ENCODE measurements at regions not wholly inside any gene's neighbourhood (a gene's known extent, or its start where the extent isn't known, plus 50 kb on each side); places are given as distances from the start of the nearest gene placed in this dataset.

DNA sequence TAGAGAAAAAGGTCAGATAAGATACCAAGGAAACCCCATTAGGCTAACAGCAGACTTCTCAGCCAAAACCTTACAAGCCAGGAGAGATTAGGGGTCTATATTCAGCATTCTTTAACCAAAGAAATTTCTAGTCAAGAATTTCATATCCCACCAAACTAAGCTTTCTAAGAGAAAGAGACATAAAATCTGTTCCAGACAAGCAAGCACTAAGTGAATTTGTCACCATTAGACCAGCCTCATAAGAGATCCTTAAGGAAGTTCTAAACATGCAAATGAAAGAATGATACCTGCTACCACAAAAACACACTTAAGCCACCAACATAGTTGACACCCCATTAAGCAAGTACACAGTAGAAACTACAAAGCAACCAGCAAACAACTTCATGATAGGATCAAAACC lies 276.2 kb downstream of the C11orf87 start:
- H3K4me1 ChIP-seq (replicated peaks; ENCODE audit: insufficient read depth) = no peaks in the 10 kb centered on the region
- peaks cover 2% of the 10 kb centered on the region; the same call in 1 of the 2 replicates for H3K9me2 ChIP-seq (ENCODE audit: insufficient read depth)
- TF ChIP-seq EZH2 (IDR thresholded peaks at IDR 0.05; ENCODE audit: low read depth) = no peak
- TF ChIP-seq, protein P1, sequence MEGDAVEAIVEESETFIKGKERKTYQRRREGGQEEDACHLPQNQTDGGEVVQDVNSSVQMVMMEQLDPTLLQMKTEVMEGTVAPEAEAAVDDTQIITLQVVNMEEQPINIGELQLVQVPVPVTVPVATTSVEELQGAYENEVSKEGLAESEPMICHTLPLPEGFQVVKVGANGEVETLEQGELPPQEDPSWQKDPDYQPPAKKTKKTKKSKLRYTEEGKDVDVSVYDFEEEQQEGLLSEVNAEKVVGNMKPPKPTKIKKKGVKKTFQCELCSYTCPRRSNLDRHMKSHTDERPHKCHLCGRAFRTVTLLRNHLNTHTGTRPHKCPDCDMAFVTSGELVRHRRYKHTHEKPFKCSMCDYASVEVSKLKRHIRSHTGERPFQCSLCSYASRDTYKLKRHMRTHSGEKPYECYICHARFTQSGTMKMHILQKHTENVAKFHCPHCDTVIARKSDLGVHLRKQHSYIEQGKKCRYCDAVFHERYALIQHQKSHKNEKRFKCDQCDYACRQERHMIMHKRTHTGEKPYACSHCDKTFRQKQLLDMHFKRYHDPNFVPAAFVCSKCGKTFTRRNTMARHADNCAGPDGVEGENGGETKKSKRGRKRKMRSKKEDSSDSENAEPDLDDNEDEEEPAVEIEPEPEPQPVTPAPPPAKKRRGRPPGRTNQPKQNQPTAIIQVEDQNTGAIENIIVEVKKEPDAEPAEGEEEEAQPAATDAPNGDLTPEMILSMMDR (conservative IDR thresholded peaks at IDR 0.05) = no peak
- H3K27me3 ChIP-seq (ENCODE audit: insufficient read depth, low read depth) = no peaks in the 10 kb centered on the region
- no peaks in the 10 kb centered on the region for H3F3A ChIP-seq (ENCODE audit: insufficient read depth, low read depth)
- no peak overlapping the region for H3K4me2 ChIP-seq
- H3K4me3 ChIP-seq = no peak overlapping the region
- BruUV-seq (replicated peaks) = no TSS peak
- no peaks in the 10 kb centered on the region for H3K9me3 ChIP-seq (ENCODE audit: insufficient read depth, low read depth)
- ChIA-PET POLR2A (ENCODE audit: unreplicated experiment) (no interaction called here), CTCF (no interaction called here)
- DNase-seq = no peak
- H3K79me2 ChIP-seq (ENCODE audit: low read depth) = no peaks in the 10 kb centered on the region
- no peak overlapping the region for H2AFZ ChIP-seq
- H4K20me1 ChIP-seq (ENCODE audit: insufficient read depth) = no peaks in the 10 kb centered on the region
- H3K36me3 ChIP-seq (ENCODE audit: low read depth) = no peaks in the 10 kb centered on the region
- intact Hi-C loops (cut with micrococcal nuclease; ENCODE audit: unreplicated experiment) = no loop called here
- H3K27ac ChIP-seq = no peak overlapping the region

DNA sequence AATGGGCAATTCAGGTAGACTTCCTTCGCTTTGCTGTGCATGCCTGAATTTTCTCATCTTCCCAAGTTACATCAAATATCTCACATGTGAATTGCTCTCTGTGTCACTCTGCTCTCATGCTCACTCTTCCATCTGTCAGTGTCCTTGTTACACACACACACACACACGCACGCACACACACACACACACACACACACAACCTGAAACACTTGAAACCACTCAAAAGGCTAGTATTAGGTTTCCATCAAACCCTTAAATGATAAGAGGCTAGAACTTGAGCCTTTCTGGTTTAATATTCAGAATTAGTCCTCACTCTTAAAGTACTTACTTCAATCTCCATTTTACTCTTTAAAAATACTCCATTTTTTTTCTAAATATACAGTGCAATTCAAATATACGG lies 282.4 kb downstream of the C11orf87 start:
- no peak for TF ChIP-seq EZH2 (IDR thresholded peaks at IDR 0.05; ENCODE audit: low read depth)
- TF ChIP-seq, protein P1 (conservative IDR thresholded peaks at IDR 0.05) = no peak
- Histone ChIP-seq H3K9me3 (ENCODE audit: insufficient read depth, low read depth) (no peaks in the 10 kb centered on the region), H3K27me3 (ENCODE audit: insufficient read depth, low read depth) (no peaks in the 10 kb centered on the region), H2AFZ (no peak overlapping the region), H3K9me2 (ENCODE audit: insufficient read depth) (peaks cover 3% of the 10 kb centered on the region; the same call in 1 of the 2 replicates), H3F3A (ENCODE audit: insufficient read depth, low read depth) (no peaks in the 10 kb centered on the region), H3K4me3 (no peak overlapping the region), H3K4me2 (no peak overlapping the region), H3K36me3 (ENCODE audit: low read depth) (no peaks in the 10 kb centered on the region), H3K27ac (no peak overlapping the region), H3K79me2 (ENCODE audit: low read depth) (no peaks in the 10 kb centered on the region), H3K4me1 (replicated peaks; ENCODE audit: insufficient read depth) (no peaks in the 10 kb centered on the region), H4K20me1 (ENCODE audit: insufficient read depth) (no peaks in the 10 kb centered on the region)
- intact Hi-C loops (cut with micrococcal nuclease; ENCODE audit: unreplicated experiment) = loop anchor here (10.0 kb wide), 1 partner anchor 230 kb away; no protein-coding TSS in a partner anchor
- ChIA-PET POLR2A (ENCODE audit: unreplicated experiment) (no interaction called here), CTCF (no interaction called here)
- no TSS peak for BruUV-seq (replicated peaks)
- DNase-seq = no peak

DNA sequence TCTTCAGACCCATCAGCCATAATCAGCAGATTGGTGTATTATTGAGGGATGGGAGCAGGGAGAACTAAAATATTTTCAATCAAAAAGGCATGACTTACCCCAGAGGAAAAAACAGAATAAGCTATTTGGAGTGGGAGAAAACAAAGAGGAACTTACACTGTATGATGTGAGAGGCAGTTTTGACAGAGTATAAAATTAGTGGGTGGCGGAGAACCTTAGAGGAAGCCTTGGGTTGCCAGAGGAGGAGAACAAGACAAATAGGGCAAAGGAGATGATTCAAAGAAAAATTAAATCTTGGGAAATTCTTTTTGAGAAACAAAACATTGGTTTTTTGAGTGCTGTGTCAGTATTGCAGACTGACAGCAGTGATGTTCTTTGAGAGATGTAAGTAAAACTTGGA lies 285.0 kb downstream of the C11orf87 start:
- intact Hi-C loops (cut with micrococcal nuclease; ENCODE audit: unreplicated experiment) = loop anchor here (10.0 kb wide), 1 partner anchor 228 kb away; no protein-coding TSS in a partner anchor

More for the DNA sequence above, 285.0 kb downstream of the C11orf87 start:
- Histone ChIP-seq H2AFZ (no peak overlapping the region), H3K79me2 (ENCODE audit: low read depth) (no peaks in the 10 kb centered on the region), H3K4me3 (no peak overlapping the region), H3K9me3 (ENCODE audit: insufficient read depth, low read depth) (no peaks in the 10 kb centered on the region), H3K4me1 (replicated peaks; ENCODE audit: insufficient read depth) (no peaks in the 10 kb centered on the region), H3K27ac (no peak overlapping the region), H3K4me2 (no peak overlapping the region), H3K36me3 (ENCODE audit: low read depth) (no peaks in the 10 kb centered on the region), H4K20me1 (ENCODE audit: insufficient read depth) (no peaks in the 10 kb centered on the region), H3F3A (ENCODE audit: insufficient read depth, low read depth) (no peaks in the 10 kb centered on the region), H3K27me3 (ENCODE audit: insufficient read depth, low read depth) (no peaks in the 10 kb centered on the region), H3K9me2 (ENCODE audit: insufficient read depth) (peaks cover 3% of the 10 kb centered on the region; the same call in 1 of the 2 replicates)
- no peak for TF ChIP-seq EZH2 (IDR thresholded peaks at IDR 0.05; ENCODE audit: low read depth)
- TF ChIP-seq, protein P1 (conservative IDR thresholded peaks at IDR 0.05) = no peak
- DNase-seq = no peak
- no TSS peak for BruUV-seq (replicated peaks)
- ChIA-PET POLR2A (ENCODE audit: unreplicated experiment) (no interaction called here), CTCF (no interaction called here)

Measured in PC-9 (cell line).